Left ventricle myocardium inferior (tissue), 1 donor: ENCODE measurements at regions not wholly inside any gene's neighbourhood (a gene's known extent, or its start where the extent isn't known, plus 50 kb on each side); places are given as distances from the start of the nearest gene placed in this dataset.
A peak's percentile ranks its signal among the peaks of the same experiment; 100 is the strongest.

ENCODE experiments used
- DNase-seq: peaks from one replicate; pipeline ENCODE4 v3.0.0-alpha.2; 2020
- H3K27ac ChIP-seq: fragments of 200-600 bp; replicated peaks from 2 replicates; pipeline ENCODE4 v1.8.0; 2021
- H3K27me3 ChIP-seq: fragments of 200-600 bp; 2 replicates; pipeline ENCODE4 v1.8.0; 2021; ENCODE audit warnings: low read depth
- H3K36me3 ChIP-seq: fragments of 200-600 bp; 2 replicates; pipeline ENCODE4 v1.8.0; 2021
- H3K4me1 ChIP-seq: fragments of 200-600 bp; 2 replicates; pipeline ENCODE4 v1.8.0; 2021
- H3K4me3 ChIP-seq: fragments of 200-600 bp; 2 replicates; pipeline ENCODE4 v1.8.0; 2021; ENCODE audit warnings: mild to moderate bottlenecking, moderate library complexity
- H3K9me3 ChIP-seq: fragments of 200-600 bp; replicated peaks from 2 replicates; pipeline ENCODE4 v1.8.0; 2021
- intact Hi-C: fragments of 100-400 bp; cut with micrococcal nuclease; formaldehyde crosslinking; loops from one replicate; pipeline ENCODE4 v1.11.0; 2022
- TF ChIP-seq, protein P1 (sequence below): fragments of 200-600 bp; IDR thresholded peaks from 2 replicates; pipeline ENCODE4 v1.8.0; 2021; ENCODE audit warnings: antibody characterized with exemption, mild to moderate bottlenecking, borderline replicate concordance
- donor health status: DM: no; HTN: yes; CAD: no; lungs with severe emphysema.

DNA sequence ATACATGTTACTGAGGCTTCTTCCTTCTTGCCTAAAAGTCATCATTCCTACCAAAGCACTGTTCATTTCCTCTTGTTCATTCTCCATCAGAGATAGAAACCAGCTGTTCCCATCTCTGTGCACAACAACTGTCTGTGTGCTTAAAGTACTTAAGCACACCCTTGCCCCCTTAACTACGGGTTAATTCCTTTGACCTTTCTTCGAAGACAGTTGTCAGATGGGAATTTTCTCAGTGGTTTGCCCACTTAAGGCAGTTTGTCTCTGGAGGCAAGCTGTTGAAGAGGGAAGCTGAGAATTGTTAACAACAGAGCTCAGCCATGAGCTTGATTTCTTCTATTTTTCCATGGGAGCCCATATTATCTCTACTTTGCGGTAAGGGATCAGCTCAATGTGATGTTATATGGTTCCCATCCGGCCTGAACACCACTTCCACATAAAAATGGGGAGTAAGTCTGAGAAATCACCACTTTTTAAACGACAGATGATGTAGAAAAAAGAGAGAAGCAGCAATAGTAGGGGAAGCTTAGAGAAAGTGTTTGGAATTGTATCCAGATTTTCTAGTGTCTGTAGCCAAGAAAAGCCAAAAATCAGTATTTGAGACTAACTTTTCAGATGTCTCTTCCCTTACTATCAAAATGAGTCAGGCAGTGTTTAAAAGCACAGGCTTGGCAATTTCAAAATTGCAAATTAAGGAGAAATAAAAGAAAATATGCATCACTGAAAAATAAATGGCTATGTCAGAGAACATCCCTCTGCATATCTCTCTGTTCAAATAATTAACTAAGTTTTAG lies 194.4 kb downstream of the SLIT2 start:
- H3K4me1 ChIP-seq = no peaks in the 10 kb centered on the region
- no peaks in the 10 kb centered on the region for H3K9me3 ChIP-seq
- intact Hi-C loops = no loop called here
- TF ChIP-seq, protein P1, sequence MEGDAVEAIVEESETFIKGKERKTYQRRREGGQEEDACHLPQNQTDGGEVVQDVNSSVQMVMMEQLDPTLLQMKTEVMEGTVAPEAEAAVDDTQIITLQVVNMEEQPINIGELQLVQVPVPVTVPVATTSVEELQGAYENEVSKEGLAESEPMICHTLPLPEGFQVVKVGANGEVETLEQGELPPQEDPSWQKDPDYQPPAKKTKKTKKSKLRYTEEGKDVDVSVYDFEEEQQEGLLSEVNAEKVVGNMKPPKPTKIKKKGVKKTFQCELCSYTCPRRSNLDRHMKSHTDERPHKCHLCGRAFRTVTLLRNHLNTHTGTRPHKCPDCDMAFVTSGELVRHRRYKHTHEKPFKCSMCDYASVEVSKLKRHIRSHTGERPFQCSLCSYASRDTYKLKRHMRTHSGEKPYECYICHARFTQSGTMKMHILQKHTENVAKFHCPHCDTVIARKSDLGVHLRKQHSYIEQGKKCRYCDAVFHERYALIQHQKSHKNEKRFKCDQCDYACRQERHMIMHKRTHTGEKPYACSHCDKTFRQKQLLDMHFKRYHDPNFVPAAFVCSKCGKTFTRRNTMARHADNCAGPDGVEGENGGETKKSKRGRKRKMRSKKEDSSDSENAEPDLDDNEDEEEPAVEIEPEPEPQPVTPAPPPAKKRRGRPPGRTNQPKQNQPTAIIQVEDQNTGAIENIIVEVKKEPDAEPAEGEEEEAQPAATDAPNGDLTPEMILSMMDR = no peak
- H3K4me3 ChIP-seq = no peak overlapping the region
- no peaks in the 10 kb centered on the region for H3K36me3 ChIP-seq
- DNase-seq = no peak
- peak overlapping the region; percentile 48 for H3K27ac ChIP-seq
- H3K27me3 ChIP-seq = no peaks in the 10 kb centered on the region

DNA sequence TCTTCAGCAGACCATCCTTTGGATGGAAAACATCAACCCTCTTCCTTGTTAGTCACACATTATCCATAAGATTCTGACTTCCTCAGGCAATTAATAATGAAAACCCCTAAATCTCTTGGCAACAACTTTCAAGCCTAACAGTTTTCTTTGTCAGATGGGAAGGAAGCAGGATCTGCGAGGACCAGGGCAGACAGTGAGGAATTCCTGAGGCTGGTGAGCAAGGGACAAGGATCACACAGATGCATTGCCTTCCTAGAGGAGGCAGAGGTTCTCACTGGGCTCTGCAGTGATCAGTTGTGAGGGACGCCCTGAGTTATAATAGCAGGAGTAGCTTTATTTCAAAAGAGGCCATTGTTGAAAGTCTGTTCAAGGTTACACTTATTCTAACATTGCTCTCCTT lies 195.4 kb downstream of the SLIT2 start:
- H3K9me3 ChIP-seq = no peaks in the 10 kb centered on the region
- no peak overlapping the region for H3K27ac ChIP-seq
- intact Hi-C loops = no loop called here
- TF ChIP-seq, protein P1 = no peak
- H3K27me3 ChIP-seq = no peaks in the 10 kb centered on the region
- H3K4me1 ChIP-seq = no peaks in the 10 kb centered on the region
- no peak for DNase-seq
- no peak overlapping the region for H3K4me3 ChIP-seq
- no peaks in the 10 kb centered on the region for H3K36me3 ChIP-seq

DNA sequence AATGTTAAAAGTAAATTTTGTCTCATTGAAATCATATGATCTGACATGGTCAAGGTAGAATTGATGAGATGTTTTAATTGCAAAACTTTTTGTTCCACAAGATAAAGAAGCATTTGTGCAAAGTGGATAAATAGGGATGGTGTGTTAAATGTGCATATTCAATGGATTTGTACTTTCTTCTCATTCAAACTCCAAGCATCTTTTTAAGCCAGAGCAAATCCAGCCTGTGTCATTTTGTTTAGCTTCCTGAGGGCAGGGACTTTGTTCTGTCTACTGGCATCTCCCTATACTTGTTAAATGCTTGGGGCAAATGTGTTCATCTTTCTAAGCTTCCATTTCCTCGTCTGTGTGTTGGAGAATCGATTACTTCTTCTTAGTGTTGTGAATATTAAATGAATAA lies 200.3 kb downstream of the SLIT2 start:
- no peaks in the 10 kb centered on the region for H3K36me3 ChIP-seq
- no peaks in the 10 kb centered on the region for H3K27me3 ChIP-seq
- TF ChIP-seq, protein P1 = no peak
- H3K9me3 ChIP-seq = no peaks in the 10 kb centered on the region
- H3K4me3 ChIP-seq = no peak overlapping the region
- no peak for DNase-seq
- intact Hi-C loops = no loop called here
- no peaks in the 10 kb centered on the region for H3K4me1 ChIP-seq
- no peak overlapping the region for H3K27ac ChIP-seq

DNA sequence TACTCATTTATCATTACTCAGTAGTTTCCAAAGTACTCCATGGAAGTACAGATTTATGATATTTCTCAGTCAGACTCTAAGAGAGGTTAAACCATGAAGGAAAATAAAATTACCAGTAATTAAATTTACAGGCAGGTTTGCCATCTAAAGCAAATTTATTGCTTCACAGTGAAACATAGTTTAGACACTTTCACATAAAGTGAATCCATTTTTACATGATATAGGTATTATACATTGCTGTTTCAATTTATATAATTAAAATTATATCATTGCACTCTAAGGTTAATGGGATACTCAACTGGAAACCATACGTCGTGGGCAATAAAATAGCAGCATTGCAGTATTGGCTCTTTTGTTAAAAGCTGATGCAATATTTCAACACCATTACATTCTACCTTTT lies 202.8 kb downstream of the SLIT2 start:
- H3K4me3 ChIP-seq = no peak overlapping the region
- H3K9me3 ChIP-seq = no peaks in the 10 kb centered on the region
- no peaks in the 10 kb centered on the region for H3K27me3 ChIP-seq
- H3K36me3 ChIP-seq = no peaks in the 10 kb centered on the region
- intact Hi-C loops = no loop called here
- no peak overlapping the region for H3K27ac ChIP-seq
- TF ChIP-seq, protein P1 = no peak
- H3K4me1 ChIP-seq = no peaks in the 10 kb centered on the region
- DNase-seq = no peak

DNA sequence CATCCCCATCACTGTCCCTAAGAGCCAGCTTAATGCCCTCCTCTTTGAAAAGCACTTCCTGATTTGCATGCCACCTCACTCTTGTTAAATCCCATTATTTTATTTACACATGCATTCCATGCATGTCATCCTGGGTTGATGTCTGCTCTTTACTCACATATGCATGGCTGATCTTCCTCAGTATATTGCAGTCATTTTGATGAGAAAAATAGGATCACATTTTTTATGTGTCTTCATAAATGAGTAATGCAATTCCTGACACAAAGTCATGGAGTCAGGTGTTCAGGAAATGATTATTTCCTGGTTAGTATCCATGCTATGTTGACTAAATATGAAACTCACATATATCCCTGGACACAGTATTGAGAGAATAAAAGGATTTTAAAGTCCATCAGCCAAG lies 204.7 kb downstream of the SLIT2 start:
- TF ChIP-seq, protein P1 = no peak
- Histone ChIP-seq H3K27me3 (no peaks in the 10 kb centered on the region), H3K27ac (no peak overlapping the region), H3K4me3 (no peak overlapping the region), H3K9me3 (no peaks in the 10 kb centered on the region), H3K4me1 (no peaks in the 10 kb centered on the region), H3K36me3 (no peaks in the 10 kb centered on the region)
- DNase-seq = no peak
- intact Hi-C loops = no loop called here
